ENCODE measurements at regions not wholly inside any gene's neighbourhood (a gene's known extent, or its start where the extent isn't known, plus 50 kb on each side); places are given as distances from the start of the nearest gene placed in this dataset.

DNA sequence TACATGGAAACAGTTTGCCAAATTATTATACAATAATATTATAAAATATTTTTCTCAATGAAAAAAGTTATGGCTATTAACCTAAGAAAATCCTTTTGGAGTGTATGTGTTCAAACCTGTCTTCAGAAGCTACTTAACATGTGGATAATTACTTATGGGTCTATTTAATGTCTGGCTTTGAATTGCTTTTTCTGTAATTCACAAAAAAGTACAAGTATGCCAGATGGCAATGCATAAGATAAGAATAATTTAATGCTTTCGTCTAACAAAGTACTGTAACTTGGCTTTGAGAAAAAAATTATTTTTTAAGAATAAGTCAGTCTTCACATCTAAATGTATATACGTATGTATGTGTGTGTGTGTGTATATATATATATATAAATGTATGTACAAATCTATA is 1073.0 kb downstream of the TDRD15 start:
- no peak overlapping the region for H2AFZ ChIP-seq (ENCODE audit: low read depth, low read length)

DNA sequence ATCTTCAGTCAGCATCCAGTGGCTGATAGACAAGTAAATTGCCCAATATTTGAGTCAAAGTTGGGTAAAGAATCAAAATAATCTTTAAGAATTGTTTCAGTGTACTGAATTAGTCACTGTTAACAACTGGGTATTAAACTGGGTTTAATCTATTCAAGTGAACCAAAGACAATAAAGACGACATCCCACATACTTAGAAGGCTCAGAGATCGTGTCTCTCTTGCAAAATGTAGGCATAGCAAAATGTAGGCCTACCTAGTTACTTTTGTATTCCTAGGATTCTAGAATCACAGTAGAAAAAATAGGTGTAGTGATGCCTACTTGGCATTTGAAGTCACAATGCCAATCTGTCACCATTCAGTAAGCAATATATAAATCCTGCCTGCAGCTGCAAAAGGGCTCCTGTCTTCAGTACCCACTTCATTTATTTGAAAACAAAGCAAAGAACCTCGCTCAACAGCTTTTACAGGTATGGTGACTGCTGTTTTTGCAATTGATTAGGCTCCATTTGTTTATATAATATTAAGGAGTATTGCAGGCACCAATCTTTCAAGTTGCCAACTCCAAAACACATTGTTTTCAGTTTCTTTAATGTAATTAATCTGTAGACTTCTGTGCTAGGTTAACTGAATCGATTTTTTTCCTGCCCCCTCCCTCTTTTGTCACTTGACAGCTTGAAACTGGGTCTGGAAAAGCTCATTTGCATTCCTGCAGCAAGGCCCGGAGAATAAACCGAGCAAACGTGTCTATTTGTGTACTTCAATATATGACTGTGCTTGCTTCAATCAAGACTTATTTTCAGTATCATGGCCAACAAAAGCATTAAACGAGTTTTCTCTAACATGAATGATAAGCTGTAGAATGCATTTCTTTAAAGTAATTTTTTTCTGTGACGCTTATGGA is 1074.9 kb downstream of the TDRD15 start:
- no peak overlapping the region for H3K27ac ChIP-seq (ENCODE audit: low read length)
- no peak for DNase-seq

More for the DNA sequence above, 1073.0 kb downstream of the TDRD15 start:
- no peaks in the 10 kb centered on the region for H3K9me3 ChIP-seq (ENCODE audit: insufficient read depth, low read length, severe bottlenecking)
- H3K27ac ChIP-seq (ENCODE audit: low read length), result no peak overlapping the region
- H3K4me2 ChIP-seq (ENCODE audit: insufficient read depth, low read length), result no peak overlapping the region
- H3K4me3 ChIP-seq (ENCODE audit: low read depth in 1 of 2, low read length in 2 of 2), result no peak overlapping the region
- H3K4me1 ChIP-seq (ENCODE audit: insufficient read depth, low read length), result no peaks in the 10 kb centered on the region
- H3K36me3 ChIP-seq (ENCODE audit: insufficient read depth, low read length), result no peaks in the 10 kb centered on the region
- no peaks in the 10 kb centered on the region for H3K79me2 ChIP-seq (ENCODE audit: insufficient read depth, low read length)
- no peaks in the 10 kb centered on the region for H4K20me1 ChIP-seq (ENCODE audit: insufficient read depth, low read length)
- TF ChIP-seq, protein P1, sequence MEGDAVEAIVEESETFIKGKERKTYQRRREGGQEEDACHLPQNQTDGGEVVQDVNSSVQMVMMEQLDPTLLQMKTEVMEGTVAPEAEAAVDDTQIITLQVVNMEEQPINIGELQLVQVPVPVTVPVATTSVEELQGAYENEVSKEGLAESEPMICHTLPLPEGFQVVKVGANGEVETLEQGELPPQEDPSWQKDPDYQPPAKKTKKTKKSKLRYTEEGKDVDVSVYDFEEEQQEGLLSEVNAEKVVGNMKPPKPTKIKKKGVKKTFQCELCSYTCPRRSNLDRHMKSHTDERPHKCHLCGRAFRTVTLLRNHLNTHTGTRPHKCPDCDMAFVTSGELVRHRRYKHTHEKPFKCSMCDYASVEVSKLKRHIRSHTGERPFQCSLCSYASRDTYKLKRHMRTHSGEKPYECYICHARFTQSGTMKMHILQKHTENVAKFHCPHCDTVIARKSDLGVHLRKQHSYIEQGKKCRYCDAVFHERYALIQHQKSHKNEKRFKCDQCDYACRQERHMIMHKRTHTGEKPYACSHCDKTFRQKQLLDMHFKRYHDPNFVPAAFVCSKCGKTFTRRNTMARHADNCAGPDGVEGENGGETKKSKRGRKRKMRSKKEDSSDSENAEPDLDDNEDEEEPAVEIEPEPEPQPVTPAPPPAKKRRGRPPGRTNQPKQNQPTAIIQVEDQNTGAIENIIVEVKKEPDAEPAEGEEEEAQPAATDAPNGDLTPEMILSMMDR (IDR thresholded peaks at IDR 0.05; ENCODE audit: borderline replicate concordance, extremely low read depth, low read length, poor library complexity, severe bottlenecking), result no peak
- TF ChIP-seq EZH2 (IDR thresholded peaks at IDR 0.05; ENCODE audit: borderline replicate concordance, low read depth, low read length, severe bottlenecking), result no peak
- H3K27me3 ChIP-seq (ENCODE audit: insufficient read depth, low read length, poor library complexity), result no peaks in the 10 kb centered on the region
- DNase-seq, result no peak
- H3K9ac ChIP-seq (ENCODE audit: low read depth, low read length), result no peak overlapping the region
- no peak for ATAC-seq (ENCODE audit: insufficient read depth, low read depth)

DNA sequence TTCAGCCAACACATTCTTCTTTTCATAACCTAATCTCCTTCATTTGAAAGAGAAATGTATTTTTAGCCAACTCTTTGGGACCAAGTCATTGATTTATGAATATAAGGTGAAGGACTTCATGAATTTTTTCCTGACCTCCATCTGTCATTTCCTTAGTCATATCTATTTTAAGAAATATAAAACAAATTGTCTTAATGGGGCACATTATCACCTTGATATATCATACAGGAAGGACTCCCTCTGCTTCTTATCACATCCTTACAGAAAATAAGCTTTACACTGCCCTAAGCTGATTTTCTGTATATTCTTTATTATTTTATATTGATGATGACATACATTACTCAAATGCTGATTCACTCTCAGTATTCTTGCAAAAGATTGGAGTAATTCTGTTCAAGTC is 1076.2 kb downstream of the TDRD15 start:
- H3K4me1 ChIP-seq (ENCODE audit: insufficient read depth, low read length), result no peaks in the 10 kb centered on the region
- ATAC-seq (ENCODE audit: insufficient read depth, low read depth) (no peak), DNase-seq (no peak)
- no peak overlapping the region for H3K4me3 ChIP-seq (ENCODE audit: low read depth in 1 of 2, low read length in 2 of 2)
- no peak overlapping the region for H3K27ac ChIP-seq (ENCODE audit: low read length)
- no peak overlapping the region for H3K4me2 ChIP-seq (ENCODE audit: insufficient read depth, low read length)
- no peaks in the 10 kb centered on the region for H3K36me3 ChIP-seq (ENCODE audit: insufficient read depth, low read length)
- TF ChIP-seq, protein P1 (IDR thresholded peaks at IDR 0.05; ENCODE audit: borderline replicate concordance, extremely low read depth, low read length, poor library complexity, severe bottlenecking), result no peak
- no peak for TF ChIP-seq EZH2 (IDR thresholded peaks at IDR 0.05; ENCODE audit: borderline replicate concordance, low read depth, low read length, severe bottlenecking)
- H2AFZ ChIP-seq (ENCODE audit: low read depth, low read length), result no peak overlapping the region
- H3K9me3 ChIP-seq (ENCODE audit: insufficient read depth, low read length, severe bottlenecking), result no peaks in the 10 kb centered on the region
- H3K9ac ChIP-seq (ENCODE audit: low read depth, low read length), result no peak overlapping the region
- no peaks in the 10 kb centered on the region for H3K79me2 ChIP-seq (ENCODE audit: insufficient read depth, low read length)
- no peaks in the 10 kb centered on the region for H4K20me1 ChIP-seq (ENCODE audit: insufficient read depth, low read length)
- no peaks in the 10 kb centered on the region for H3K27me3 ChIP-seq (ENCODE audit: insufficient read depth, low read length, poor library complexity)

More for the DNA sequence above, 1074.9 kb downstream of the TDRD15 start:
- Histone ChIP-seq H3K4me3 (ENCODE audit: low read depth in 1 of 2, low read length in 2 of 2) (no peak overlapping the region), H3K27me3 (ENCODE audit: insufficient read depth, low read length, poor library complexity) (no peaks in the 10 kb centered on the region), H3K4me1 (ENCODE audit: insufficient read depth, low read length) (no peaks in the 10 kb centered on the region), H3K36me3 (ENCODE audit: insufficient read depth, low read length) (no peaks in the 10 kb centered on the region), H4K20me1 (ENCODE audit: insufficient read depth, low read length) (no peaks in the 10 kb centered on the region), H3K4me2 (ENCODE audit: insufficient read depth, low read length) (no peak overlapping the region), H2AFZ (ENCODE audit: low read depth, low read length) (no peak overlapping the region), H3K9ac (ENCODE audit: low read depth, low read length) (no peak overlapping the region), H3K79me2 (ENCODE audit: insufficient read depth, low read length) (no peaks in the 10 kb centered on the region), H3K9me3 (ENCODE audit: insufficient read depth, low read length, severe bottlenecking) (no peaks in the 10 kb centered on the region)
- no peak for ATAC-seq (ENCODE audit: insufficient read depth, low read depth)
- no peak for TF ChIP-seq EZH2 (IDR thresholded peaks at IDR 0.05; ENCODE audit: borderline replicate concordance, low read depth, low read length, severe bottlenecking)
- TF ChIP-seq, protein P1 (IDR thresholded peaks at IDR 0.05; ENCODE audit: borderline replicate concordance, extremely low read depth, low read length, poor library complexity, severe bottlenecking), result no peak

All from DND-41 (cell line).